HG03159 (cell line): ENCODE measurements at regions not wholly inside any gene's neighbourhood (a gene's known extent, or its start where the extent isn't known, plus 50 kb on each side); places are given as distances from the start of the nearest gene placed in this dataset.

Source experiments
- ATAC-seq: cut with Tn5 transposase; IDR thresholded peaks from one replicate; pipeline ENCODE4 v1.9.1; 2021; ENCODE audit warnings: mild to moderate bottlenecking, moderate library complexity; ENCODE audit not compliant: unreplicated experiment

- ATAC-seq, result no peak
Observed at GRCh38 chr4:152269448-152270191, 266.3 kb downstream of the FBXW7 start.

- ATAC-seq, result no peak
Observed at GRCh38 chr4:152267811-152268210, 268.1 kb downstream of the FBXW7 start.

GRCh38 chr4:152266831-152267480 is 268.9 kb downstream of the FBXW7 start:
- ATAC-seq, result no peak

- no peak for ATAC-seq
Observed at GRCh38 chr4:152265149-152265621, 270.7 kb downstream of the FBXW7 start.

GRCh38 chr4:152264106-152264505 is 271.8 kb downstream of the FBXW7 start:
- ATAC-seq, result no peak

GRCh38 chr4:152259866-152260265 is 276.0 kb downstream of the FBXW7 start:
- ATAC-seq, result no peak

GRCh38 chr4:152258804-152259708 is 276.8 kb downstream of the FBXW7 start:
- ATAC-seq, result no peak

GRCh38 chr4:152258391-152258790 is 277.5 kb downstream of the FBXW7 start:
- ATAC-seq, result no peak

- ATAC-seq, result no peak
Observed at GRCh38 chr4:152257601-152258066, 278.3 kb downstream of the FBXW7 start.

GRCh38 chr4:152256996-152257395 is 278.9 kb downstream of the FBXW7 start:
- ATAC-seq, result no peak

GRCh38 chr4:152255437-152255836 is 280.5 kb downstream of the FBXW7 start:
- ATAC-seq, result peak; percentile 74

GRCh38 chr4:152248347-152248746 is 287.5 kb downstream of the FBXW7 start:
- no peak for ATAC-seq

GRCh38 chr4:152247271-152247975 is 288.5 kb downstream of the FBXW7 start:
- no peak for ATAC-seq

GRCh38 chr4:152246659-152247058 is 289.2 kb downstream of the FBXW7 start:
- no peak for ATAC-seq

GRCh38 chr4:152245680-152246079 is 290.2 kb downstream of the FBXW7 start:
- no peak for ATAC-seq

- no peak for ATAC-seq
Observed at GRCh38 chr4:152244659-152245058, 291.2 kb downstream of the FBXW7 start.

- no peak for ATAC-seq
Observed at GRCh38 chr4:152243896-152244595, 291.8 kb downstream of the FBXW7 start.

GRCh38 chr4:152243206-152243605 is 292.7 kb downstream of the FBXW7 start:
- no peak for ATAC-seq

- no peak for ATAC-seq
Observed at GRCh38 chr4:152240232-152240631, 295.7 kb downstream of the FBXW7 start.

- ATAC-seq, result no peak
Observed at GRCh38 chr4:152239216-152239615, 296.7 kb downstream of the FBXW7 start.
